DOHH2 (cell line): ENCODE measurements at regions not wholly inside any gene's neighbourhood (a gene's known extent, or its start where the extent isn't known, plus 50 kb on each side); places are given as distances from the start of the nearest gene placed in this dataset.

Experiments
- H3F3A ChIP-seq: fragments of 200-600 bp; sonication (generic), shearing (Covaris generic); 2 replicates; pipeline ENCODE4 v1.6.0; 2016; ENCODE audit warnings: antibody characterized with exemption, mild to moderate bottlenecking; ENCODE audit not compliant: control insufficient read depth, insufficient read depth
- H3K27ac ChIP-seq: fragments of 200-600 bp; sonication (generic); 2 replicates; pipeline ENCODE4 v1.5.1; 2014; ENCODE audit warnings: low read depth, mild to moderate bottlenecking, low read length, moderate library complexity
- H3K27me3 ChIP-seq: fragments of 200-600 bp; sonication (generic); 2 replicates; pipeline ENCODE4 v1.6.1; 2014; ENCODE audit warnings: mild to moderate bottlenecking, low read length, mixed read lengths; ENCODE audit not compliant: control insufficient read depth
- H3K36me3 ChIP-seq: fragments of 200-600 bp; sonication (generic); 2 replicates; pipeline ENCODE4 v1.6.1; 2014; ENCODE audit warnings: mild to moderate bottlenecking, low read length, moderate library complexity, mixed read lengths; ENCODE audit not compliant: control insufficient read depth
- H3K4me1 ChIP-seq: fragments of 200-600 bp; sonication (generic); 2 replicates; pipeline ENCODE4 v1.6.1; 2014; ENCODE audit warnings: mild to moderate bottlenecking, low read length, mixed read lengths; ENCODE audit not compliant: control insufficient read depth
- H3K4me2 ChIP-seq: fragments of 200-600 bp; sonication (generic); 2 replicates; pipeline ENCODE4 v1.6.0; 2014; ENCODE audit warnings: mild to moderate bottlenecking, low read length, moderate library complexity
- H3K4me3 ChIP-seq: fragments of 200-600 bp; sonication (generic); 2 replicates; pipeline ENCODE4 v1.5.1; 2014; ENCODE audit warnings: mild to moderate bottlenecking, low read length, mixed read lengths
- H3K79me2 ChIP-seq: fragments of 200-600 bp; sonication (generic); 2 replicates; pipeline ENCODE4 v1.6.1; 2014; ENCODE audit warnings: mild to moderate bottlenecking, low read length, mixed read lengths; ENCODE audit not compliant: control insufficient read depth
- H3K9me2 ChIP-seq: fragments of 200-600 bp; sonication (generic); replicated peaks from 2 replicates; pipeline ENCODE4 v1.6.1; 2014; ENCODE audit warnings: mild to moderate bottlenecking, low read length, mixed read lengths; ENCODE audit not compliant: control insufficient read depth
- H3K9me3 ChIP-seq: fragments of 200-600 bp; sonication (generic); 2 replicates; pipeline ENCODE4 v1.6.1; 2014; ENCODE audit warnings: antibody characterized with exemption, low read length, mixed read lengths; ENCODE audit not compliant: control insufficient read depth, insufficient read depth
- H4K20me1 ChIP-seq: fragments of 200-600 bp; sonication (generic); 2 replicates; pipeline ENCODE4 v1.6.0; 2014; ENCODE audit warnings: low read depth, mild to moderate bottlenecking, antibody characterized with exemption, low read length, moderate library complexity; ENCODE audit not compliant: control insufficient read depth, insufficient read depth
- CTCF ChIP-seq: fragments of 200-600 bp; sonication (generic); IDR thresholded peaks from one replicate; pipeline ENCODE4 v1.5.1; 2014; ENCODE audit warnings: antibody characterized with exemption, mild to moderate bottlenecking, low read depth, low read length; ENCODE audit not compliant: poor library complexity, severe bottlenecking
- EZH2phosphoT487 ChIP-seq: fragments of 200-600 bp; sonication (generic); IDR thresholded peaks from 2 replicates; pipeline ENCODE4 v1.6.1; 2017; ENCODE audit warnings: borderline replicate concordance, mild to moderate bottlenecking, antibody characterized with exemption, low read length, moderate library complexity, mixed read lengths

- no peaks in the 10 kb centered on the region for H3K9me2 ChIP-seq
- no peaks in the 10 kb centered on the region for H4K20me1 ChIP-seq
- H3K36me3 ChIP-seq = no peaks in the 10 kb centered on the region
- H3K27ac ChIP-seq = no peak overlapping the region
- H3F3A ChIP-seq = no peaks in the 10 kb centered on the region
- no peak overlapping the region for H3K4me2 ChIP-seq
- no peaks in the 10 kb centered on the region for H3K27me3 ChIP-seq
- TF ChIP-seq EZH2phosphoT487 = no peak
- no peak for TF ChIP-seq CTCF
- H3K79me2 ChIP-seq = no peaks in the 10 kb centered on the region
- no peak overlapping the region for H3K4me3 ChIP-seq
- H3K4me1 ChIP-seq = no peaks in the 10 kb centered on the region
- no peaks in the 10 kb centered on the region for H3K9me3 ChIP-seq
Observed at GRCh38 chr4:59195839-59196238, 2004.3 kb upstream of the ADGRL3 start.

- Histone ChIP-seq H3F3A (no peaks in the 10 kb centered on the region), H3K4me1 (no peaks in the 10 kb centered on the region), H3K9me2 (no peaks in the 10 kb centered on the region), H3K4me2 (no peak overlapping the region), H4K20me1 (no peaks in the 10 kb centered on the region), H3K4me3 (no peak overlapping the region), H3K9me3 (no peaks in the 10 kb centered on the region), H3K36me3 (no peaks in the 10 kb centered on the region), H3K27me3 (no peaks in the 10 kb centered on the region), H3K79me2 (no peaks in the 10 kb centered on the region), H3K27ac (no peak overlapping the region)
- no peak for TF ChIP-seq EZH2phosphoT487
- TF ChIP-seq CTCF = no peak
Observed at GRCh38 chr4:59200992-59201391, 1999.1 kb upstream of the ADGRL3 start.

GRCh38 chr4:59217910-59218631 is 1982.1 kb upstream of the ADGRL3 start:
- TF ChIP-seq EZH2phosphoT487 (no peak), CTCF (no peak)
- Histone ChIP-seq H3K4me1 (no peaks in the 10 kb centered on the region), H4K20me1 (no peaks in the 10 kb centered on the region), H3K9me2 (no peaks in the 10 kb centered on the region), H3K9me3 (no peaks in the 10 kb centered on the region), H3K4me3 (no peak overlapping the region), H3K27ac (no peak overlapping the region), H3K27me3 (no peaks in the 10 kb centered on the region), H3K36me3 (no peaks in the 10 kb centered on the region), H3K4me2 (no peak overlapping the region), H3F3A (no peaks in the 10 kb centered on the region), H3K79me2 (no peaks in the 10 kb centered on the region)
